Small intestine (tissue), 7 donors: ENCODE measurements at regions not wholly inside any gene's neighbourhood (a gene's known extent, or its start where the extent isn't known, plus 50 kb on each side); places are given as distances from the start of the nearest gene placed in this dataset.
A peak's percentile ranks its signal among the peaks of the same experiment; 100 is the strongest.

Source experiments
- DNase-seq, 2 donors: peaks; one replicate each; pipeline versions ENCODE4 v3.0.0 to v3.0.0-alpha.2; 2013
- FAIRE-seq: peaks from 2 replicates; lab custom pipeline; 2012; peaks lifted over from hg19 to GRCh38; lab: Jason Lieb, UNC
- H3K27ac ChIP-seq, 3 donors: one replicate each; pipeline ENCODE4 v1.5.1; 2013; ENCODE audit warnings: low read length in 2 of 3, mild to moderate bottlenecking in 2 of 3, control low read depth in 1 of 3, inconsistent platforms in 1 of 3, low read depth in 1 of 3, moderate library complexity in 1 of 3
- H3K27me3 ChIP-seq, 3 donors: one replicate each; pipeline ENCODE4 v1.6.1; 2013; ENCODE audit warnings: low read length in 3 of 3, inconsistent platforms in 1 of 3; ENCODE audit not compliant: control insufficient read depth in 3 of 3, insufficient read depth in 3 of 3
- H3K36me3 ChIP-seq, 3 donors: one replicate each; pipeline ENCODE4 v1.6.1; 2013; ENCODE audit warnings: low read length in 3 of 3, inconsistent platforms in 1 of 3, low read depth in 1 of 3, mild to moderate bottlenecking in 1 of 3, moderate library complexity in 1 of 3; ENCODE audit not compliant: control insufficient read depth in 3 of 3, insufficient read depth in 2 of 3
- H3K4me1 ChIP-seq, 3 donors: one replicate each; pipeline ENCODE4 v1.6.1; 2013; ENCODE audit warnings: low read length in 2 of 3, inconsistent platforms in 1 of 3, low read depth in 1 of 3, mild to moderate bottlenecking in 1 of 3, moderate library complexity in 1 of 3; ENCODE audit not compliant: control insufficient read depth in 3 of 3, insufficient read depth in 2 of 3
- H3K4me3 ChIP-seq, 3 donors: one replicate each; pipeline ENCODE4 v1.5.1; 2013; ENCODE audit warnings: low read length in 3 of 3, control low read depth in 1 of 3, inconsistent platforms in 1 of 3, low read depth in 1 of 3, mild to moderate bottlenecking in 1 of 3, moderate library complexity in 1 of 3
- H3K9me3 ChIP-seq, 2 donors: one replicate each; pipeline ENCODE4 v1.6.1; 2013; ENCODE audit warnings: low read depth in 1 of 2, low read length in 1 of 2; ENCODE audit not compliant: control insufficient read depth in 2 of 2, insufficient read depth in 1 of 2
- WGBS, 3 donors: extraction: QIAGEN DNeasy Blood & Tissue Kit; methylation state at CpG; one replicate each; pipeline ENCODE4 v1.1.7; 2013; 5-methylcytosine and 5-hydroxymethylcytosine counted together
- donor health status: healthy with polysubstance abuse.
- donor health status: control.
- donor health status: control.
- donor health status: Bipolar disorder and iron deficiency.
- donor health status: healthy.

- H3K27ac ChIP-seq: no peak overlapping the region
- no peak overlapping the region for H3K4me3 ChIP-seq
- H3K36me3 ChIP-seq: peaks cover 0 to 2% (median 0%) of the 10 kb centered on the region in 3 donors
- no peaks in the 10 kb centered on the region for H3K27me3 ChIP-seq
- no peak for DNase-seq
- FAIRE-seq: no peak
- H3K9me3 ChIP-seq: no peaks in the 10 kb centered on the region
- WGBS, 3 donors: 91 to 97% (median 97%) methylated on average over 2 of the region's 2 CpGs
- no peaks in the 10 kb centered on the region for H3K4me1 ChIP-seq
These were observed 111.6 kb upstream of the NUDT6 start for GRCh38 chr4:123034023-123034422.

DNA sequence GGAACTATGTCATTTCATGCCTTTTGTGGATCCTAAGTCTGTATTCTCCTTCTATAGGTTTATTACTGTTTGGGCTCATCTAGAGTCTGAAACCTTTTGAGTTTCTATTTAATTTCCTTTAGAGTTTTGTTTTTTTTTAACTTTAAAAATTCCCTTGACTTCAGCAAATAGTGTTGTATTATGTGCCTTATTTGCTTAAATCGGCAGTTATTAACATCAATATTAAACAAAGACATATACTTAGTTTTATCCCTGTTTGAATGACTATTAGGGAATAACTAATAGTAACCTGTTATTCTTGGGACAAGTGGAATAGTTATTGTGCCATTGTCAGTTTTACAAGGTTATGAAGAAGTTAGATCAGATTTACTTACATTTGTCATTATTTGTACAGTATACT is 112.8 kb upstream of the NUDT6 start:
- H3K36me3 ChIP-seq: no peaks in the 10 kb centered on the region
- no peak overlapping the region for H3K4me3 ChIP-seq
- FAIRE-seq: peak; percentile 36
- no peaks in the 10 kb centered on the region for H3K27me3 ChIP-seq
- H3K4me1 ChIP-seq: no peaks in the 10 kb centered on the region
- no peak for DNase-seq
- no peaks in the 10 kb centered on the region for H3K9me3 ChIP-seq
- H3K27ac ChIP-seq: no peak overlapping the region
- WGBS, 3 donors: 93 to 98% (median 96%) methylated on average over 1 of the region's 1 CpG

GRCh38 chr4:123037804-123038203 is 115.4 kb upstream of the NUDT6 start:
- Histone ChIP-seq H3K4me1 (no peaks in the 10 kb centered on the region), H3K36me3 (no peaks in the 10 kb centered on the region), H3K9me3 (peaks cover 0 to 8% of the 10 kb centered on the region in 2 donors), H3K27ac (no peak overlapping the region), H3K4me3 (no peak overlapping the region), H3K27me3 (no peaks in the 10 kb centered on the region)
- DNase-seq: no peak
- 50 to 89% (median 70%) methylated on average over 1 of the region's 1 CpG for WGBS, 3 donors
- no peak for FAIRE-seq

- Histone ChIP-seq H3K4me3 (no peak overlapping the region), H3K36me3 (no peaks in the 10 kb centered on the region), H3K27me3 (no peaks in the 10 kb centered on the region), H3K9me3 (peaks cover 0 to 15% of the 10 kb centered on the region in 2 donors), H3K4me1 (no peaks in the 10 kb centered on the region), H3K27ac (no peak overlapping the region)
- DNase-seq (no peak), FAIRE-seq (no peak)
These were observed 119.7 kb upstream of the NUDT6 start for GRCh38 chr4:123042095-123042494.

DNA sequence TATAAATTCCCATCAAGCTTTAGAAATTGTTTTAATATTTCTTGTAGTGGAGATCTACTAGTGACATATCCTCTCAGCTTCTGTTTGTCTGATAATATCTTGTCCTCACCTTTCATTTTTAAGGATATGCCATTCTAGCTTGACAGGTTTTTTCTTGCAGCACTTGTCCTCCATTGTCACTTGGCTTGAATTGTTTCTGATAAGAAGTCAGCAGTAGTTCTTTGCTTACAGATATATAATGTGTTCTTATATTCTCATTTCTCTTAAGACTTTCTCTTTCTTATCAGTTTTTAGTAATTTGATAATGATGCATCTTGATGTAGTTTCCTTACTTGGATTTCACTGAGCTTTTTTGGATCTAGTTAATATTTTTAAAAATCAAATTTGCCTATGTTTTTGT is 120.6 kb upstream of the NUDT6 start:
- Histone ChIP-seq H3K36me3 (no peaks in the 10 kb centered on the region), H3K4me1 (no peaks in the 10 kb centered on the region), H3K27ac (no peak overlapping the region), H3K4me3 (no peak overlapping the region), H3K9me3 (peaks cover 0 to 20% of the 10 kb centered on the region in 2 donors), H3K27me3 (no peaks in the 10 kb centered on the region)
- no peak for DNase-seq
- FAIRE-seq: peak; percentile 10

DNA sequence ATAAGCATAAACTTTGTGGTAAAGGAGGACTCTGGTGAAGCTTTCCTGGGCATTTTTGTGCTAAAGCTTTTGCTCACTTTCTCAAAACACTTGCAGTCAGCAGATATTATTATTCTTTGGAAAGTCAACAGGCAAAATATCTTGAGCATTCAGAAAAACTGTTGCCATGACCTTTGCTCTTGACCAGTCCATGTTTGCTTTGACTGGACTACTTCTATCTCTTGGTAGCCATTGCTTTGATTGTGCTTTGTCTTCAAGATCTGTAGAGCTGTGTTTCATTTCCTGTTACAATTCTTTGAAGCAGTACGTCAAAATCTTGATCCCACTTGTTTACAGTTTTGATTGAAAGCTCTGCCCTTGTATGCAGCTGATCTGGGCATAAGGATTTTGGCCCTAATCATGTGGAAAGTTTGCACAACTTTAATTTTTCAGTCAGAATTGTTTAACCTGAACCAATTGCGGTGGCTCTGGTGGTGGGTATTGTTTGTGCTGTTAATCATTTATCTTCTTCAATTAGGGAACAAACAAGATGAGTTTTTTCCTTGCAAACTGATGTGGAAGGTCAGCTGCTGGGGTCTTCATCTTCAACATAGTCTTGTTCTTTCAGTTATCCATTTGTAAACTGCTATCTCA is 121.5 kb upstream of the NUDT6 start:
- Histone ChIP-seq H3K4me3 (no peak overlapping the region), H3K9me3 (peaks cover 0 to 20% of the 10 kb centered on the region in 2 donors), H3K4me1 (no peaks in the 10 kb centered on the region), H3K27ac (no peak overlapping the region), H3K27me3 (no peaks in the 10 kb centered on the region), H3K36me3 (no peaks in the 10 kb centered on the region)
- DNase-seq (no peak), FAIRE-seq (no peak)
- 34 to 44% (median 42%) methylated on average over 2 of the region's 2 CpGs for WGBS, 3 donors

DNA sequence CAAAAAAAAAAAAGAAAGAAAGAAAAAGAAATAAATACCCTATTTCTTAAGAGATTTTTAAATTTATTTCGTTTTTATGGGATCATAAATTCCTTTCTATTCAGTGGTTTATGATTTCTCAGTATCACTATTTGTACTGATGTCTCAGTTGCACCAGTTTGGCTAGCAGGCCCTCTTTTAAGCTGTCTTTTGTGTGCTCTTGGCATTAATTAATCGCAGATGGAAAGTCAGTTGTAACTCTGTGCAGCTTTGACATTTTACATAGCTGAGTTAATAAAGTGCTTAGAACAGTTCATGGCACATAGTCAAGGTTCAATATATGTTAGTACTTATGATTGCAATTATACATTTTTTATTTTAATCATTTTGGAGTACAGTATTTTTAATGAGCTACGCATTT is 123.7 kb upstream of the NUDT6 start:
- H3K4me1 ChIP-seq: no peaks in the 10 kb centered on the region
- no peaks in the 10 kb centered on the region for H3K36me3 ChIP-seq
- peaks cover 0 to 24% of the 10 kb centered on the region in 2 donors for H3K9me3 ChIP-seq
- no peak overlapping the region for H3K4me3 ChIP-seq
- DNase-seq (no peak), FAIRE-seq (no peak)
- H3K27me3 ChIP-seq: no peaks in the 10 kb centered on the region
- H3K27ac ChIP-seq: no peak overlapping the region
- 88 to 94% (median 90%) methylated on average over 3 of the region's 3 CpGs for WGBS, 3 donors

- 93 to 98% (median 97%) methylated on average over 2 of the region's 2 CpGs for WGBS, 3 donors
- H3K36me3 ChIP-seq: peaks cover 0 to 11% (median 1%) of the 10 kb centered on the region in 3 donors
- peaks cover 0 to 31% of the 10 kb centered on the region in 2 donors for H3K9me3 ChIP-seq
- H3K4me3 ChIP-seq: no peak overlapping the region
- H3K4me1 ChIP-seq: no peaks in the 10 kb centered on the region
- DNase-seq: no peak
- no peaks in the 10 kb centered on the region for H3K27me3 ChIP-seq
- no peak overlapping the region for H3K27ac ChIP-seq
- no peak for FAIRE-seq
These were observed 127.6 kb upstream of the NUDT6 start for GRCh38 chr4:123050018-123050417.

DNA sequence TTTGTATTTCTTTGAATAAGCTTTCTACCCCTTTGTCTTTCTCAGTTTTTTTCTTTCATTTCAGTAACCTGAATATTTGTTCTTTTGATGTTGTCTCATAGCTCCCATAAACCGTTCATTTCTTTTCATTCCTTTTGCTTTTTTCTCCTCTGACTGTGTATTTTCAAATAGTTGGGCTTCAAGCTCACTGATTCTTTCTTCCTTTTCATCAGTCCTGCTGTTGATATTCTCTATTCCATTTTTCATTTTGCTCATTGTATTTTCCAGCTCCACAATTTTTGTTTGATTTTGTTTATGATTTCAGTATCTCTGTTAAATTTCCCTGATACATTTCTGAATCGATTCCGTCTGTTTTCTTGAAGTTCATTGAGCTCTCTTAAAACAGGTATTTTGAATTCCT is 129.6 kb upstream of the NUDT6 start:
- Histone ChIP-seq H3K36me3 (peaks cover 0 to 11% (median 1%) of the 10 kb centered on the region in 3 donors), H3K27ac (no peak overlapping the region), H3K4me1 (no peaks in the 10 kb centered on the region), H3K27me3 (no peaks in the 10 kb centered on the region), H3K9me3 (peaks cover 0 to 31% of the 10 kb centered on the region in 2 donors), H3K4me3 (no peak overlapping the region)
- FAIRE-seq (no peak), DNase-seq (no peak)
- WGBS, 3 donors: 81 to 99% (median 98%) methylated on average over 3 of the region's 3 CpGs
